Lower leg skin (tissue), 3 donors: ENCODE measurements at regions not wholly inside any gene's neighbourhood (a gene's known extent, or its start where the extent isn't known, plus 50 kb on each side); places are given as distances from the start of the nearest gene placed in this dataset.

ENCODE experiments used
- CTCF ChIP-seq, 3 donors: fragments of 450-650 bp; IDR thresholded peaks; one replicate each; pipeline ENCODE4 v1.5.1; 2016; ENCODE audit warnings: antibody characterized with exemption in 3 of 3, mild to moderate bottlenecking in 3 of 3, moderate library complexity in 2 of 3
- POLR2A ChIP-seq, 2 donors: fragments of 450-650 bp; IDR thresholded peaks; one replicate each; pipeline ENCODE4 v1.6.1; 2016 to 2017; ENCODE audit warnings: antibody characterized with exemption in 2 of 2, mild to moderate bottlenecking in 1 of 2, moderate library complexity in 1 of 2

- TF ChIP-seq CTCF (IDR thresholded peaks at IDR 0.05) (no peak), POLR2A (IDR thresholded peaks at IDR 0.05) (no peak)
Observed at GRCh38 chr1:239897458-239897857, 194.2 kb upstream of the FMN2 start.
